HG03066 (cell line): ENCODE measurements at regions not wholly inside any gene's neighbourhood (a gene's known extent, or its start where the extent isn't known, plus 50 kb on each side); places are given as distances from the start of the nearest gene placed in this dataset.

Experiments
- ATAC-seq: cut with Tn5 transposase; IDR thresholded peaks from one replicate; pipeline ENCODE4 v1.9.1; 2021; ENCODE audit warnings: low read depth; ENCODE audit not compliant: unreplicated experiment

GRCh38 chr1:239816081-239816782, 275.5 kb upstream of the FMN2 start:
- no peak for ATAC-seq

- ATAC-seq: no peak
These were observed 274.4 kb upstream of the FMN2 start for GRCh38 chr1:239817276-239817675.

- no peak for ATAC-seq
These were observed 273.9 kb upstream of the FMN2 start for GRCh38 chr1:239817801-239818200.

- no peak for ATAC-seq
These were observed 272.6 kb upstream of the FMN2 start for GRCh38 chr1:239819096-239819495.

GRCh38 chr1:239819756-239820250, 271.9 kb upstream of the FMN2 start:
- ATAC-seq: no peak

- ATAC-seq: no peak
These were observed 267.8 kb upstream of the FMN2 start for GRCh38 chr1:239823852-239824251.

GRCh38 chr1:239826211-239826610, 265.5 kb upstream of the FMN2 start:
- no peak for ATAC-seq

- ATAC-seq: no peak
These were observed 264.9 kb upstream of the FMN2 start for GRCh38 chr1:239826736-239827135.

DNA sequence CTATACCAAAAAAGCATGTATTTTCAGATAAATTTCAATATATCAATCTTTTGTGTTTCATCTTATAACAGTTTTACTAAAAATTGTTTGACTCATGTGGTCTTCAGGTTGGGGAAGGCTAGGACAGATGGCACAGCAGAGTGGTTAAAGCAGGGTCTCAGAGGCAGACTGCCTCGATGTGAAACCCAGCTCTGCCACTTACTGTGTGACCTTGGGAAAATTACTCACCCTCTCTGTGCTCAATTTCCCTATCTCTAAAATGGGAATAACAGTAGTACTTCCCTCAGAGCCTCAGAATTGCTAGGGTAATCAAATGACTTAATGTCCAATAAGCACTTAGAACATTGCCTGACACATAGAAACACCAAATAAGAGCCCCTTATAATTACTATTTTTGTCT, 262.1 kb upstream of the FMN2 start:
- ATAC-seq: no peak

DNA sequence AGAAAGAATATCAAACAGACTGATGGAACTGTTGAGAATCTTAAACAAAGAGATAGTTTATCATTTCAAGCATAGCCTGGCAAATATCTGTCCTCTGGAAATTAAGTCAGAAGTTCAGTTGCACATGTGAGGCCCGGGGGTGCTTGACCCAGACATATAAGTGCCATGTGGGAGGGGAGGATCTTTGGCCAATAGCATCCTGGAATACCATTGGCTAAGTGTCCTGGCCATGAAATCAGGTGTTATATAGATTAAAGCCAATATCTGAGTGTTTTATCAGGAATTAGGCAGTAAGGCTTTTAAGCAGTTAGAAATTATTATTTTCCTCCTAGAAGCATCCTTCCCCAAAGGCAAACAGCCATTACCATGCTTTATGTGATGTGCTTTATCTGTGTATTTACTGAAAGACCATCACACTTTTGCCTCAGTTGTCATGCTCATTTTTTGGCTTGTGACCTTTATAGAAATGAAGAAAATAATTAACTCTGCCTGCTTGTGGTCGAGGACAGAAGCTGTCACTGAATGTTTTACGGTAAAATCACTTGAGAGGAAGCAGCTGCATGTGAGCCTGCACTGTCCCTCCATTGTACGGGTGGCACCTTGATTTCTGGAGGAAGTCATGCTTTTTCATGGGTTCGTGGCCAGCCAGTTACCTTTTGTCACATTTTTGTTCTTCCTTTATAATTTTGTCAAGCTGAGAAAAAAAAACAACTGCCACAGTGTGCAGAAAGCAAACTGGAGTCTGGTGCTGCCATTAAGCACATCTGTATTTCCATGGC, 259.9 kb upstream of the FMN2 start:
- ATAC-seq: no peak

- no peak for ATAC-seq
These were observed 258.0 kb upstream of the FMN2 start for GRCh38 chr1:239833723-239834122.

DNA sequence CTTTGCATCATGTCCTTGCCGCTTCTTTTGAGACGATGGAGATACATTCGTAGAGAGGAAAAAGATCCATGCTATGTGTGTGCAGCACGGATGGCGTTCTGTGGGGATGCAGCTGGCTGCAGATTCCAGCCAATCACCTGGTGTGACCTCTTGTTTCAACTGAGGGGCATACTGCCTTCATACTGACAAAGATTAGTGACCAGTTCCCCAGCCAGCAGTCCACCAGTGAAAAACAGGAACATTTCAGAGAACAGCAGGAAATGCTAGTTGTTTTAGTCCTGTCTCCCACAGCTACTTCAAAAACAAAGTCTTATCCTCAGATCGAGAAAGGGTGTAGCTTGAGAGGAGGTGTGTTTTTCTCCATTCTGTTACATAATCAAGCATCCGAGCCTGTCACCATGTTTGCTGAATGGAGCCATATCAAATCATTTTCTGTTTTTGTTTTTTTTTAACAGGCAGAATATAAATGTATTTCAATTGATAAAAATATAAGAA, 255.7 kb upstream of the FMN2 start:
- ATAC-seq: no peak

GRCh38 chr1:239840336-239840735, 251.3 kb upstream of the FMN2 start:
- no peak for ATAC-seq

DNA sequence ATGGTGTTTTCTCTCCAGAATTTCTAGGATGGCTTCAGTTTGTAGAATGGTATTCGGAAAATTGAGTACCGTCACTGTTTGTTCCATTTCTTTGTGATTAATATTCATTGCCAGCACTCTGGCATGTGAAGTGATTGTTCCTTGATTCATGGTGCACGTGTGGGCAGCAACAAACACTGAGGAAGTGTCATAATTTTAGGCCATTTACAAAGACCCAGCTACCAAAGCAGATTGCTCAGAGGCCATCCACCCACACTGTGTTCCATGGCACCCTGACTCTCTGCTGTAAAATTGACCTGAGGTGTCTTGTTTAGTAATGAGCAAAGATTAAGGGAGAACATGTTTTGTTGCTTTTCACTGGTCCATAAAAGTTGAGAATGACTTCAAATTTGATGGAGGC, 250.9 kb upstream of the FMN2 start:
- no peak for ATAC-seq

- ATAC-seq: no peak
These were observed 250.1 kb upstream of the FMN2 start for GRCh38 chr1:239841631-239842030.

GRCh38 chr1:239843541-239843940, 248.1 kb upstream of the FMN2 start:
- no peak for ATAC-seq

GRCh38 chr1:239844833-239845232, 246.8 kb upstream of the FMN2 start:
- ATAC-seq: no peak

DNA sequence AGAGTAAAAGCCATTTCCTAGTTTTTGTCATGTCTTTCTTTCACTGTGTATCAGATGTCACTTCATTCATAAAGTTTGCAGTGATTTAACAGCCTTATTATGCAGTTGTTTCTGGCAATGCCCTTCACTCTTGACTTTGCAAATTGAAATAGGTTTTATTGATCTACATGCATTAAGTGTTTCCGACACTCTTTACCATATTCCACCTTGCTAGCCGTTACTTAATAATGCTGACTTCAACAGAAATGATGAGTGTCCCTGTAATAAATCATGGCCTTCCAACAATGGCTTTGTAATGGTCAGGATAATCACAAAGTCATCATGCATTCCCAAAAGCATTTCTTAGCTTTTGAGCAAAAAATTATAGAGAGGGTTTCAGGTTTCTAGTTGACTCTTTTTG, 236.8 kb upstream of the FMN2 start:
- ATAC-seq: no peak

DNA sequence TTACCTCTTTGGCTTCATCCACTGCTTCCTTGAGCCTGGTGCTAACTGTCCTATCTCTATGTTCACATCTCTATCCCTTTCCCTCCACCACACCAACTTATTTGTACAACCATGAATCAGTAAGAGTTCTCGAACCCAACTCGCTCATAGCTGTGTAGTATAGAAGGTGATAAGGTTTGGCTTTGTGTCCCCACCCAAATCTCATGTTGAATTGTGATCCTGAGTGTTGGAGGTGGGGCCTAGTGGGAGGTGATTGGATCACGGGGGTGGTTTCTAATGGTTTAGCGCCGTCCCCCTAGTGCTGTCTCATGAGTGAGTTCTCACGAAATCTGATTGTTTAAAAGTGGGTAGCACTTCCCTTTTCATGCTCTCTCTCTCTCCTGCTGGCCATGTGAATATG, 235.6 kb upstream of the FMN2 start:
- no peak for ATAC-seq

DNA sequence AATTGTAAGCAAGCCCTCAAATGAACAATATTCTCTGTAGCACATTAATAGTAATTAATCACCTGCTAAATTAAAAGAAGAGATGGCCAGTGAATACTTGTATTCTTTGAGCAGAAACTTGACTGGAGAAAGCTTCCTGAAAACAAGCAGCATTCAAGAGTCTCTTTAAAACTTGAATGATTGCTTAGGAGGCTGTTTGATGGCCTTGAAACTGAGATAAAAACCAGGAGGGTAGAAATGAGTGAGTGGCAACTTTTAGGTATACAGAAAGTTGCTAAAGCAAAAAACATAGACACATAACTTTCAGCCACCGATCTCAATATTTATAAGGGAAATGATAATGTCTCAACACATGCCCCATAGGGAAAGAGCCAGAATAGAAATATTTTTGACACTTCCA, 234.8 kb upstream of the FMN2 start:
- no peak for ATAC-seq

- no peak for ATAC-seq
These were observed 233.6 kb upstream of the FMN2 start for GRCh38 chr1:239858057-239858456.

DNA sequence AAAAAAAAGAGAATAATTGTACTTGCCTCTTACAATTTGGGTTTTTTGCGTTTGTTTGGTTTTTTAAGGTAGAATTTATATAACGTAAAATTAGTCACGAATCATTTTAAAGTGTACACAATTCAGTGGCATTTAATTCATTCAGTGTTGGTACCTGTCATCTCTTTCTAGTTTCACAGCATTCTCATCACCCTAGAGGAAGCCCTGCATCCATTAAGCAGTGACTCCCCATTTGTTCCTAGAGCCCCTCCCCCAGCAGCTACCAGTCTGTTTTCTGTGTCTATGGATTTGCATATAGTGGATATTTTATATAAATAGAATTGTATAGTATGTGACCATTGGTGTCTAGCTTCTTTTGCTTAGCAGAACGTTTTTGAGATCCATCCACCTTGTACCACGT, 233.2 kb upstream of the FMN2 start:
- no peak for ATAC-seq
